ENCODE measurements at regions not wholly inside any gene's neighbourhood (a gene's known extent, or its start where the extent isn't known, plus 50 kb on each side); places are given as distances from the start of the nearest gene placed in this dataset.

- no peak for TF ChIP-seq SPI1 (IDR thresholded peaks at IDR 0.05; ENCODE audit: borderline replicate concordance, low read depth)
- TF ChIP-seq POLR2AphosphoS5 (IDR thresholded peaks at IDR 0.05; ENCODE audit: low read depth) = no peak
- TF ChIP-seq GABPA (IDR thresholded peaks at IDR 0.05; ENCODE audit: low read depth) = no peak
- TF ChIP-seq, protein P1, sequence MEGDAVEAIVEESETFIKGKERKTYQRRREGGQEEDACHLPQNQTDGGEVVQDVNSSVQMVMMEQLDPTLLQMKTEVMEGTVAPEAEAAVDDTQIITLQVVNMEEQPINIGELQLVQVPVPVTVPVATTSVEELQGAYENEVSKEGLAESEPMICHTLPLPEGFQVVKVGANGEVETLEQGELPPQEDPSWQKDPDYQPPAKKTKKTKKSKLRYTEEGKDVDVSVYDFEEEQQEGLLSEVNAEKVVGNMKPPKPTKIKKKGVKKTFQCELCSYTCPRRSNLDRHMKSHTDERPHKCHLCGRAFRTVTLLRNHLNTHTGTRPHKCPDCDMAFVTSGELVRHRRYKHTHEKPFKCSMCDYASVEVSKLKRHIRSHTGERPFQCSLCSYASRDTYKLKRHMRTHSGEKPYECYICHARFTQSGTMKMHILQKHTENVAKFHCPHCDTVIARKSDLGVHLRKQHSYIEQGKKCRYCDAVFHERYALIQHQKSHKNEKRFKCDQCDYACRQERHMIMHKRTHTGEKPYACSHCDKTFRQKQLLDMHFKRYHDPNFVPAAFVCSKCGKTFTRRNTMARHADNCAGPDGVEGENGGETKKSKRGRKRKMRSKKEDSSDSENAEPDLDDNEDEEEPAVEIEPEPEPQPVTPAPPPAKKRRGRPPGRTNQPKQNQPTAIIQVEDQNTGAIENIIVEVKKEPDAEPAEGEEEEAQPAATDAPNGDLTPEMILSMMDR (IDR thresholded peaks at IDR 0.05; ENCODE audit: insufficient read depth, low read length) = no peak
- TF ChIP-seq, protein P2, sequence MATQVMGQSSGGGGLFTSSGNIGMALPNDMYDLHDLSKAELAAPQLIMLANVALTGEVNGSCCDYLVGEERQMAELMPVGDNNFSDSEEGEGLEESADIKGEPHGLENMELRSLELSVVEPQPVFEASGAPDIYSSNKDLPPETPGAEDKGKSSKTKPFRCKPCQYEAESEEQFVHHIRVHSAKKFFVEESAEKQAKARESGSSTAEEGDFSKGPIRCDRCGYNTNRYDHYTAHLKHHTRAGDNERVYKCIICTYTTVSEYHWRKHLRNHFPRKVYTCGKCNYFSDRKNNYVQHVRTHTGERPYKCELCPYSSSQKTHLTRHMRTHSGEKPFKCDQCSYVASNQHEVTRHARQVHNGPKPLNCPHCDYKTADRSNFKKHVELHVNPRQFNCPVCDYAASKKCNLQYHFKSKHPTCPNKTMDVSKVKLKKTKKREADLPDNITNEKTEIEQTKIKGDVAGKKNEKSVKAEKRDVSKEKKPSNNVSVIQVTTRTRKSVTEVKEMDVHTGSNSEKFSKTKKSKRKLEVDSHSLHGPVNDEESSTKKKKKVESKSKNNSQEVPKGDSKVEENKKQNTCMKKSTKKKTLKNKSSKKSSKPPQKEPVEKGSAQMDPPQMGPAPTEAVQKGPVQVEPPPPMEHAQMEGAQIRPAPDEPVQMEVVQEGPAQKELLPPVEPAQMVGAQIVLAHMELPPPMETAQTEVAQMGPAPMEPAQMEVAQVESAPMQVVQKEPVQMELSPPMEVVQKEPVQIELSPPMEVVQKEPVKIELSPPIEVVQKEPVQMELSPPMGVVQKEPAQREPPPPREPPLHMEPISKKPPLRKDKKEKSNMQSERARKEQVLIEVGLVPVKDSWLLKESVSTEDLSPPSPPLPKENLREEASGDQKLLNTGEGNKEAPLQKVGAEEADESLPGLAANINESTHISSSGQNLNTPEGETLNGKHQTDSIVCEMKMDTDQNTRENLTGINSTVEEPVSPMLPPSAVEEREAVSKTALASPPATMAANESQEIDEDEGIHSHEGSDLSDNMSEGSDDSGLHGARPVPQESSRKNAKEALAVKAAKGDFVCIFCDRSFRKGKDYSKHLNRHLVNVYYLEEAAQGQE (IDR thresholded peaks at IDR 0.05; ENCODE audit: insufficient replicate concordance, low read depth) = no peak
- H3K27me3 ChIP-seq (ENCODE audit: insufficient read depth, poor library complexity, severe bottlenecking) = no peaks in the 10 kb centered on the region
- H3K4me3 ChIP-seq (replicated peaks; ENCODE audit: insufficient read depth, low read length) = no peak overlapping the region
- DNase-seq (ENCODE audit: low read depth in 1 of 2, low spot score in 1 of 2) = no peak
- H3K27ac ChIP-seq (replicated peaks) = no peak overlapping the region
Measured at GRCh38 chr13:91020461-91021034, 326.9 kb upstream of the MIR17HG start.

DNA sequence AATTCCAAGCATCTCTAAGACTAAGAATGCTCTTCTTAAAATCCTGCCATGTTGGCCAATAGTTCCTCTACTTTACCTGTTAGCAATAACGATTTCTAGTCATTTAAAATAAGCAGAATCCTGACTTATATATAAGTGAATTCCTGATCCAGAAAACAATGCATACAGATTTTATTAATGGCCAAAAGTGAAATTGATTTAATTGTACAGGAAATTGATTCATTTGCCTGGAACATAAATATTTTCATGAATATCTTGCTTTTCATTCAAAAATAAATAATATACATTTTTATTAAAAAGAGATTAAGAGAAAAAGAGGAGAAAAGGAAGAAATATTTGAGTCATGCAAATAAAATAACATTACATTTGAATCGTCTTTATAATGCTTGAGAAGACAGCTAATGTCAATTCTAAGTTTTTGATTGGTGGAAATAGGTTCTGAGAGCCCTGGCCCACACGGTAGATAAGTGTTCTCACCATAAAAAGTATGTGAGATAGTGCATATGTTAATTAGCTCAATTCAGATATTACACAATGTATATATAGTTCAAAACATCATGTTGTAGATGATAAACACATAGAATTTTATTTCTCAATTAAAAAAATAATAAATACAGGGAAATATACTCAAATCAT is 323.2 kb upstream of the MIR17HG start:
- no peak overlapping the region for H3K27ac ChIP-seq (replicated peaks)
- DNase-seq (ENCODE audit: low read depth in 1 of 2, low spot score in 1 of 2) = no peak
- H3K27me3 ChIP-seq (ENCODE audit: insufficient read depth, poor library complexity, severe bottlenecking) = no peaks in the 10 kb centered on the region
- TF ChIP-seq, protein P1 (IDR thresholded peaks at IDR 0.05; ENCODE audit: insufficient read depth, low read length) = no peak
- TF ChIP-seq, protein P2 (IDR thresholded peaks at IDR 0.05; ENCODE audit: insufficient replicate concordance, low read depth) = no peak
- TF ChIP-seq POLR2AphosphoS5 (IDR thresholded peaks at IDR 0.05; ENCODE audit: low read depth) (no peak), GABPA (IDR thresholded peaks at IDR 0.05; ENCODE audit: low read depth) (no peak), SPI1 (IDR thresholded peaks at IDR 0.05; ENCODE audit: borderline replicate concordance, low read depth) (no peak)
- H3K4me3 ChIP-seq (replicated peaks; ENCODE audit: insufficient read depth, low read length) = no peak overlapping the region

- no peak overlapping the region for H3K27ac ChIP-seq (replicated peaks)
- no peak for DNase-seq (ENCODE audit: low read depth in 1 of 2, low spot score in 1 of 2)
- no peak overlapping the region for H3K4me3 ChIP-seq (replicated peaks; ENCODE audit: insufficient read depth, low read length)
- H3K27me3 ChIP-seq (ENCODE audit: insufficient read depth, poor library complexity, severe bottlenecking) = no peaks in the 10 kb centered on the region
- TF ChIP-seq, protein P1 (IDR thresholded peaks at IDR 0.05; ENCODE audit: insufficient read depth, low read length) = no peak
- no peak for TF ChIP-seq SPI1 (IDR thresholded peaks at IDR 0.05; ENCODE audit: borderline replicate concordance, low read depth)
Measured at GRCh38 chr13:91025442-91025841, 322.0 kb upstream of the MIR17HG start.
